HFFc6 (cell line): ENCODE measurements at regions not wholly inside any gene's neighbourhood (a gene's known extent, or its start where the extent isn't known, plus 50 kb on each side); places are given as distances from the start of the nearest gene placed in this dataset.
A peak's percentile ranks its signal among the peaks of the same experiment; 100 is the strongest.
"Not testable (repeated sequence)": the region's sequence is repeated elsewhere in the genome, so short reads cannot be mapped to it uniquely, and the experiment has no call there.

Experiments
- DNase-seq: peaks from one replicate; pipeline ENCODE4 v3.0.0-alpha.2; 2018
- H3K27ac Mint-ChIP-seq: 2 replicates; pipeline ENCODE4 v1.8.0; 2020; ENCODE audit warnings: mild to moderate bottlenecking, mixed read lengths
- H3K27me3 Mint-ChIP-seq: 2 replicates; pipeline ENCODE4 v1.8.0; 2021; ENCODE audit warnings: mild to moderate bottlenecking, moderate library complexity, mixed read lengths; ENCODE audit not compliant: insufficient read depth
- H3K36me3 Mint-ChIP-seq: 2 replicates; pipeline ENCODE4 v1.8.0; 2021; ENCODE audit warnings: low read depth, mixed read lengths
- H3K4me1 Mint-ChIP-seq: 2 replicates; pipeline ENCODE4 v1.8.0; 2020; ENCODE audit warnings: low read depth, mixed read lengths
- H3K4me3 Mint-ChIP-seq: 2 replicates; pipeline ENCODE4 v1.8.0; 2020; ENCODE audit warnings: mild to moderate bottlenecking, moderate library complexity, mixed read lengths
- H3K9me3 Mint-ChIP-seq: 2 replicates; pipeline ENCODE4 v1.8.0; 2020; ENCODE audit warnings: mild to moderate bottlenecking, mixed read lengths
- TF ChIP-seq, protein P1 (sequence below): fragments of 200-600 bp; sonication (generic); IDR thresholded peaks from 2 replicates; pipeline ENCODE4 v1.5.0; 2021; ENCODE audit warnings: antibody characterized with exemption, mild to moderate bottlenecking

GRCh38 chr16:16526998-16527397 lies 148.1 kb downstream of the NPIPA7 start:
- not testable (repeated sequence) for H3K27ac Mint-ChIP-seq, H3K4me3 Mint-ChIP-seq, H3K36me3 Mint-ChIP-seq, H3K4me1 Mint-ChIP-seq, DNase-seq, H3K9me3 Mint-ChIP-seq, H3K27me3 Mint-ChIP-seq

DNA sequence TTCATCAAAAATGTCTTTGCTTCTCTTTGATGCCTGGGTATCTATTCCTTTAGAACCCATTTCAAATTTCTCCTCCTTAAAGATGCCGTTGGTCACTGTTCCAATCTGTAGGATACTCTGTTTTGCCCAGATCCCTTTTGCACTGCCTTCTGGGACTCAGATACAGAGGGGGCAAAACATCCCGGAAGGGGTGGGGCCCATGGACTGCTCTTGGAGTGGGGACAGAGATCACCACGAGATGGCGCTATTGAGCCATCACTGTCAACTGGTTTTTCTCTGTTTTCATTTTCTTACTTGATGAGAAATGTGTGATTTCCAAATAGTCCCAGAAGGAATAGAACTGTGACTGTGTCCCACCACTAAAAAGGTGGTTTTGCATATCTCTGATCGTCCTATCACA lies 151.8 kb downstream of the NPIPA7 start:
- not testable (repeated sequence) for DNase-seq, H3K27ac Mint-ChIP-seq, H3K4me3 Mint-ChIP-seq, H3K36me3 Mint-ChIP-seq, H3K9me3 Mint-ChIP-seq, H3K4me1 Mint-ChIP-seq, H3K27me3 Mint-ChIP-seq
- TF ChIP-seq, protein P1, sequence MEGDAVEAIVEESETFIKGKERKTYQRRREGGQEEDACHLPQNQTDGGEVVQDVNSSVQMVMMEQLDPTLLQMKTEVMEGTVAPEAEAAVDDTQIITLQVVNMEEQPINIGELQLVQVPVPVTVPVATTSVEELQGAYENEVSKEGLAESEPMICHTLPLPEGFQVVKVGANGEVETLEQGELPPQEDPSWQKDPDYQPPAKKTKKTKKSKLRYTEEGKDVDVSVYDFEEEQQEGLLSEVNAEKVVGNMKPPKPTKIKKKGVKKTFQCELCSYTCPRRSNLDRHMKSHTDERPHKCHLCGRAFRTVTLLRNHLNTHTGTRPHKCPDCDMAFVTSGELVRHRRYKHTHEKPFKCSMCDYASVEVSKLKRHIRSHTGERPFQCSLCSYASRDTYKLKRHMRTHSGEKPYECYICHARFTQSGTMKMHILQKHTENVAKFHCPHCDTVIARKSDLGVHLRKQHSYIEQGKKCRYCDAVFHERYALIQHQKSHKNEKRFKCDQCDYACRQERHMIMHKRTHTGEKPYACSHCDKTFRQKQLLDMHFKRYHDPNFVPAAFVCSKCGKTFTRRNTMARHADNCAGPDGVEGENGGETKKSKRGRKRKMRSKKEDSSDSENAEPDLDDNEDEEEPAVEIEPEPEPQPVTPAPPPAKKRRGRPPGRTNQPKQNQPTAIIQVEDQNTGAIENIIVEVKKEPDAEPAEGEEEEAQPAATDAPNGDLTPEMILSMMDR, result peak; percentile 47; the same call in 1 of the 2 replicates

GRCh38 chr16:16535565-16535964 lies 156.6 kb downstream of the NPIPA7 start:
- H3K36me3 Mint-ChIP-seq, DNase-seq, H3K27ac Mint-ChIP-seq, H3K27me3 Mint-ChIP-seq, H3K4me3 Mint-ChIP-seq, H3K4me1 Mint-ChIP-seq, H3K9me3 Mint-ChIP-seq: not testable (repeated sequence)

GRCh38 chr16:16536151-16536550 lies 157.2 kb downstream of the NPIPA7 start:
- H3K9me3 Mint-ChIP-seq, H3K27ac Mint-ChIP-seq, H3K4me3 Mint-ChIP-seq, H3K4me1 Mint-ChIP-seq, H3K36me3 Mint-ChIP-seq, DNase-seq, H3K27me3 Mint-ChIP-seq: not testable (repeated sequence)

DNA sequence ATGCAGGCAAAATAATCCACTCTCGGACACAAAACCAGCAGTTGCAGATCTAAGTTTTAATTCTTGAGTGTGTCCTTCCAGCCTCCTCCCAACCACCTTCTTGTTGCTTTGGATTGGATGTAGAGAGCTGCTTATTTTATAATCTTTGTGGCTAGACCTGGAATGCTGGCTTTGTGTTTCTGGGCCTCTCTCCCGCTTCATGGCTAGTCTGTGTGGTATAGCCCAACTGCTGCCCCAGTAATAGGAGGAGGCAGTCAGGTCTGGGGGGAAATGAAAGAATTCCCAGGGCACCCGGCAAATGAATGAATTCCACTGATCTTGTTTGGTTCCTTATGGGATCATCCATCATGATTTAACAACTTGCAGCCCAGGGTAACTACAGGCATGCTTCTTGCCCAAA lies 170.8 kb downstream of the NPIPA7 start:
- not testable (repeated sequence) for H3K4me1 Mint-ChIP-seq, H3K27me3 Mint-ChIP-seq, H3K4me3 Mint-ChIP-seq, DNase-seq, H3K27ac Mint-ChIP-seq, H3K36me3 Mint-ChIP-seq, H3K9me3 Mint-ChIP-seq

DNA sequence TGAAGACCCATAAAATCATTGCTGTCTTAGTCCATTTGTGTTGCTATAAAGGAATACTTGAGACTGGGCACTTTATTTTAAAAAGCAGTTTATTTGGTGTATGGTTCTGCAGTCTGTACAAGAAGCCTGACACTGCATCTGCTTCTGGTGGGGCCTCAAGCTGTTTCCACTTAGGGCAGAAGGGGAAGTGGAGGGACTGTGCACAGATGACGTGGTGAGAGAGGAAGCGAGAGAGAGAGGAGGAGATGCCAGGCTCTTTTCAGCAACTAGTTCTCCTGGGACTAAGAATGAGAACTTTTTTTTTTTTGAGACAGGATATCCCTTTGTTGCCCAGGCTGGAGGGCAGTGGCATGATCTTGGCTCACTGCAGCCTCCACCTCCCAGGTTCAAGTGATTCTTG lies 171.9 kb downstream of the NPIPA7 start:
- not testable (repeated sequence) for H3K36me3 Mint-ChIP-seq, H3K9me3 Mint-ChIP-seq, H3K27ac Mint-ChIP-seq, DNase-seq, H3K4me1 Mint-ChIP-seq, H3K27me3 Mint-ChIP-seq, H3K4me3 Mint-ChIP-seq

DNA sequence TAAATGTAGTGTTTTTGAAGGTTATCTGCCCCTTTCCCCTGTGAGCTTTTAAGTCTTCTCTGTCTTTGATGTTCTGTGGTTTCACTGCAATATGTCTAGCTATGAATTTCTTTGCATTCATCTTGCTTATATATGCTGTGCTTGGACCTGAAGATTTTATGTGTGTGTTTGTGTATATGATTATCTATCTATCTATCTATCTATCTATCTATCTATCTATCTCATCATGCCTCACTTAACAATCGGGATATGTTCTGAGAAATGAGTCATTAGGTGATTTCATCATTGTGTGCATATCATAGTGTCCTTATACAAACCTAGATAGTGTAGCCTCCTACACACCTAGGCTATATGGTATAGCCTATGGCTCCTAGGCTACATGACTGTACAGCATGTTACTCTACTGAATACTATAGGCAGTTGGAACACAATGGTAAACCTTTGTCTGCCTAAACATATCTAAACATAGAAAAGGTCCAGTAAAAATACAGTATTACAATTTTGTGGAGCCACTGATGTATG lies 173.9 kb downstream of the NPIPA7 start:
- H3K4me1 Mint-ChIP-seq, H3K4me3 Mint-ChIP-seq, H3K27me3 Mint-ChIP-seq, DNase-seq, H3K36me3 Mint-ChIP-seq, H3K9me3 Mint-ChIP-seq, H3K27ac Mint-ChIP-seq: not testable (repeated sequence)

GRCh38 chr16:16559179-16559740 lies 180.3 kb downstream of the NPIPA7 start:
- not testable (repeated sequence) for H3K4me3 Mint-ChIP-seq, H3K4me1 Mint-ChIP-seq, H3K36me3 Mint-ChIP-seq, H3K9me3 Mint-ChIP-seq, DNase-seq, H3K27ac Mint-ChIP-seq, H3K27me3 Mint-ChIP-seq

- H3K27me3 Mint-ChIP-seq, H3K36me3 Mint-ChIP-seq, H3K4me1 Mint-ChIP-seq, H3K9me3 Mint-ChIP-seq, H3K4me3 Mint-ChIP-seq, H3K27ac Mint-ChIP-seq, DNase-seq: not testable (repeated sequence)
Measured at GRCh38 chr16:16561532-16561931, 182.6 kb downstream of the NPIPA7 start.

DNA sequence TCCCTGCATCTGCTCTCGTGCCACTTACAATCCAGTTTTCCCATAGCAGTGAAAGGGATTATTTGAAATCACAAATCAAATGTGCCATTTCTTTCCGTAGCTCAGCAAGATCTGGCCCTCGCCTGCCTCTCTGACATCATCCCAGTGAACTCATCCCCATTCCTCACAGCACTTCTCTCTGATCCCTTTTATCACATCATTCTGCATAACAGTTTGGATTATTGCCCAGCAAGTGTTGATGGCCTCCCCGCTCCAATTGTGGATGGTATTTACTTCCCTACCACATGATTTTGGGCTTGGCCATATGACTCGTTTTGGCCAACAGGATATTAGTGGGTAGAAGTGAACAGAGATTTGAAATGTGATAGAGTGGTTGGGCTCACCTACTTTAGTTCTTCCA lies 185.0 kb downstream of the NPIPA7 start:
- not testable (repeated sequence) for H3K9me3 Mint-ChIP-seq, H3K27ac Mint-ChIP-seq

DNA sequence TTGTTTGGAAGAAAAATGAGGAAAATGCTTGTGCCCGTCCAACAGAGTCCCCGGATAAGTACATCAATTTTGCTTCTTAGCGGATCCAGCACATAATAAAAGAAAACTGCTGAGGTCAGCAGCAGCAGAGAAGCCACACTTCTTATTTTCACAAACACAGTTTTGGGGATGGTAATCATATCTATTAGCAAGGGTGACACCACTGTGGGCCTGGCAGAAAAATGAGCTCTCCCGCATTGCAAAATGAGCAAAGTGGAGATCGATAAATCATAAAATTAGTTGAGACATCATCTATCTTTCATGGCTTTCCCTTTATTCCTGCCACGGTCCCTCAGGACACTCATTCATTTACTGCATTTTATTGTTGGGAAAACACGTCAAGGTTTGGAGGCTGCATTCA lies 186.4 kb downstream of the NPIPA7 start:
- not testable (repeated sequence) for H3K4me1 Mint-ChIP-seq, H3K27ac Mint-ChIP-seq, H3K4me3 Mint-ChIP-seq, DNase-seq, H3K36me3 Mint-ChIP-seq, H3K27me3 Mint-ChIP-seq, H3K9me3 Mint-ChIP-seq

More for the DNA sequence above, 185.0 kb downstream of the NPIPA7 start:
- not testable (repeated sequence) for H3K36me3 Mint-ChIP-seq, H3K4me3 Mint-ChIP-seq, DNase-seq, H3K4me1 Mint-ChIP-seq, H3K27me3 Mint-ChIP-seq

- not testable (repeated sequence) for DNase-seq, H3K27ac Mint-ChIP-seq, H3K4me1 Mint-ChIP-seq, H3K27me3 Mint-ChIP-seq, H3K36me3 Mint-ChIP-seq, H3K9me3 Mint-ChIP-seq, H3K4me3 Mint-ChIP-seq
Measured at GRCh38 chr16:16570055-16570454, 191.1 kb downstream of the NPIPA7 start.

- not testable (repeated sequence) for DNase-seq, H3K27me3 Mint-ChIP-seq, H3K36me3 Mint-ChIP-seq, H3K4me1 Mint-ChIP-seq, H3K4me3 Mint-ChIP-seq, H3K9me3 Mint-ChIP-seq, H3K27ac Mint-ChIP-seq
Measured at GRCh38 chr16:16570874-16571273, 191.9 kb downstream of the NPIPA7 start.
